ENCODE measurements at regions not wholly inside any gene's neighbourhood (a gene's known extent, or its start where the extent isn't known, plus 50 kb on each side); places are given as distances from the start of the nearest gene placed in this dataset.

DNA sequence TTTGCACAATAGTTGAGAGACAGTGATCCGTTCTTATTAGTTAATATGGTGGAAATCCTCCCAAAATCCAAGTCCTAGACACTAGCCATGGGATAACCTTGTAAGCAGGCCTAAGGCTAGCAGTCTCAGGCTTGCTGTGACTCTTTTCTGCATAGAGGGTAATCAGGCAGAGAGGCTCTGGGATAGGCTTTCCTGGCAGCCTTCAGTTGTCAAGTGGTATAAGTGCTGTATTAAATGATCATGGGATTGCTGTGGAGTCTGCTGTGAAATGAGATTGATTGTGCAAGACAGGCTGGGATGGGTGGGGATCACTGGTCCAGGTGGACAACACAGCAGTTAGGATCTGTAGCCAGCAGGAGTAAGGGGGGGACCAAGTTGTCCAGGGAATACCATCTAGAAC, 416.4 kb downstream of the TLE4 start:
- DNase-seq (ENCODE audit: low read depth): no peak

DNA sequence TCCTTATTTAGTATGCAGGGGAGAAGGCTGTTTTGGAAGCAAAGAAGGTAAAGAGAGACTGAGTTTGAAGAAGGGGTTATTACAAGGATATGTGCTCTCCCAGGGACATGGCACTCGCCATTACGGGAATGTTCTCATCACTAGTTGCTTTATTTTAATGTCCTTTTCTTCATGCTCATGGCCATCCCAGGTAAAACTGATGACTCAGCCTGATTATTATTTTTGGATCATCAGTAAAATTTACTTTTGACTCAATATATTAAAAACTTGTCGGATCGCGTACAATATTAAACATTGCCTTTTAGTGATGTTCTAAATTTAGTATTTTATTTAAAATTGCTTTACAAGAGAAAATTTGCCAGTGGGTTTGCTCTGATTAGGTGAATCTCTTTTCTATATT, 414.7 kb downstream of the TLE4 start:
- DNase-seq (ENCODE audit: low read depth): no peak

DNA sequence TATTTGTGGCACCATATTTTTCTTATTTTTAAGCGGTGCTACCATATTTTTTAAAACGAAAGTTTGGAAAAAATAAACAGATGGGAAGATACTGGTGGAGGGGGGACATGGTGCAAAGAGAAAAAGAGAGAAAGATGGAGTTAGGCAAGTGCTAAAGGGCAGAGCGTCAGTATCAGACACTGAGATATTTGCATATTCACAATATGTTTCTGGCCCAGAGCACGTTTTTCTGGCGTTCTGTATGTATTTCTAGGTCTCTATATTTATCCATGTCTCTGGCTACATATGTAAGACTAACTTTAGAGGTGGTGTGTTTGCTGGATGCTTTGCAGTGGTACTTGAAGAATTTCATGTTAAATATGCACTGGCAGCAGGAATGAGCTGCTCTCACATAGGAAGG, 414.0 kb downstream of the TLE4 start:
- no peak for DNase-seq (ENCODE audit: low read depth)

DNA sequence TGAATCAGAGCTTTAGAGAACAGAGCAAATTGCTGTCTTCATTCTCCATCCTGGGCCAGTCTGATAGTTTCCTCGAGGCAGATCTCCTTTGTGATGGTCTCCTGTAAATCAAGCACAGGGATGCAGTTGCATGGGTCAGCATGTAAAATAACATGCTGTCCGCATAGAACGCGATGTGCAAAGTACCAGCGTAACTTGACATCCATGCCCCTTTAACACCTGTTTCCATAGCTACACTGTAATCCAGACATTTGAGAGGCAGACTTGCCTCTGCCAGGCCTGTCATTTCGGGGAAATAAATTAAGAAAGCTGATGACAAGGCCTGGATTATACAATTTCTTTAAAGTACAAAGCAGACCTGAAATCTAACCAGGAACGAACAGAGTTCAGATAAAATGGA, 413.5 kb downstream of the TLE4 start:
- no peak for DNase-seq (ENCODE audit: low read depth)

DNA sequence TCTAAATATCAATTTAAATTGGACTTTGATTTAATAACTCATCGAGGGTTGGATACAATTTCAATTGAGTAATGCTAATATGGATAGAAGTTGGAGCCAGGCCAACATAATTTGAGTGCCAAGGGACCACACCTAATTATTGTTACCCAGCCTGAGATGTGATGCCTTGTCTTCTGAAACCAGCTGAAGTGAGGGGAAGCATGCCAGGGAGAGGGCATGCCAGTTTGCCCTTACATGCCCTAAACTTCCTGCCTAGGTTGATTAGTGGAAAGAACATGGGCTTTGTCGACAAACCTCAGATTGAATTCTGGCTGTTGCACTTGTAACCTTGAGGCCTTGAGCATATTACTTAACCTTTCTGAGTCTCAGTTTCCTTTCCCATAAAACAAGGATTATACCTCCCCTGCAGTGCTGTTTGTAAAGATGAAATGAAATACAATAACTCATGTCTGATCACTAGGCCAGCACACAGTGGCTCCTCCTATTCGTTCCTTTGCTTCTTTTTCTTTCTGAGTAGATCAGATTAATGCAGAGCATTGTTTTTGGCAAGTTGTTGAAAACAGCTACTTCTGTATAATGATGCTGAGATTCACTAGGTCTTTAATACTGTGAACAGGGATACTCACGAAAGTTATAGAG, 412.8 kb downstream of the TLE4 start:
- DNase-seq (ENCODE audit: low read depth): no peak

DNA sequence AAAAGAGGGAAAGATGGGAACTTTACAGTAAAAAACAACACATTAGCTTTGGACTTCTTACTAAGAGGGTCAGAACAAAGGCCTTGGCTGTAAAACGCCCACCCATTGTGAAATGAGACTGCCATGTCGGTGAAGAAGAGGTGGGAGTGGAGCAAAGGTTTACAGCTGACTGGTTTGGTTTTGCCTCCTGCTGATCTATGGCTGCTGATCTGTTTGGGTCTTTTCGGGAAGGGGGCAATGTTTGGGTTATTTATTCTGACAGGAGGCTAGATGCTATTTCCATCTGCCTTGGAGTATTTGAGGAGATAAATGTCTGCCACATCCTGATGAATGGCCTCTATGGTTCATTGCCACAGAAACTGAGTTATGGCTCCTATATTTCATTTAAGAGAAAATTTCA, 408.7 kb downstream of the TLE4 start:
- no peak for DNase-seq (ENCODE audit: low read depth)

DNA sequence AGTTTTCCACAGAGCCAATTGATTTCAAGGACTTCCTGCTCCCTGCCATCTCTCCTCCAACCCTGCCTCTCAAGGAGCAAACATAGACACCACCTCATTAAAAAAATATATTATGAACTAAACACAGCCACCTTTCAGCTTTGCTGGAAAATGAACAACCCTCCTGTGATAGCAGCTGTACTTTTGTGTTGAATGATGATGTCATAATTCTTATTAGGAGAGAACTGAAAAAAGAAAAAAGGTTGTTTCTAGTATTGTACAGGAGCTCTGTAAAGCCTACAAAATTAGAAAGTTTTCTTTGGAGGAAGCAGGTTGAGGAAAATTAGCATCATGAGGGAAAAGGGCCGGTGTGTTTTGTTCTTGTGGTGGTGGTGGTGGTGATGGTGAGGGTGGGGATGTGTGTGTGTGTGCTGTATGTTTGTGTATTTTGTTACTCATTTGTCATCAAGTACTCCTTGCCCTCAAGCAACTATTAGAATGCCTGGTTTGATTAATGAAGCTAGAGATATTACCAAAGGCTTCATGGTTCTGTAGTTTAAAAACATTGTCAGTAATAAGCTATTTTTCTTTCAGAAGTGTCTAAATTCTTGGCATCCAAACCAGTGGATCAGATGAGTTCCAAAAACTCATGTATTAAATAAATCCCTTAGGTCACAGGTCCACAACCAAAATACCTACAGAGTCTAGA, 405.9 kb downstream of the TLE4 start:
- no peak for DNase-seq (ENCODE audit: low read depth)

DNA sequence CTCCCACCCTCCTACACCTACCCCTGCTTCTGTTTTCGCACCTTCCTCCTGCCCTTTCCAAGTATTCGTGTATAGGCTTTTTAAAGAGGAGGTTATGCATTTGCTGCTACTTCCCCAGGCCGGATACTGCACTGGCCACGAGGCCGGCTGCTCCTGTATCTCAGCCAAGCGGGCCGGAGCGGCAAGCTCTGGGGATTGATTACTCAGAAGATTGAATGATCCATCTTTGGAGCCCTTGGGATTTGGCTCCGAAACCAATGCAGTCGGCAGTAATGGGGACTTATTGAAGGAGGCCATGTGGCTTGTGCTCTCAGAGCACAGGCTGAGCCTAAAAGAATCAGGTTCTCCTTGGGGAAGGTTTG, 405.3 kb downstream of the TLE4 start:
- DNase-seq (ENCODE audit: low read depth): no peak

DNA sequence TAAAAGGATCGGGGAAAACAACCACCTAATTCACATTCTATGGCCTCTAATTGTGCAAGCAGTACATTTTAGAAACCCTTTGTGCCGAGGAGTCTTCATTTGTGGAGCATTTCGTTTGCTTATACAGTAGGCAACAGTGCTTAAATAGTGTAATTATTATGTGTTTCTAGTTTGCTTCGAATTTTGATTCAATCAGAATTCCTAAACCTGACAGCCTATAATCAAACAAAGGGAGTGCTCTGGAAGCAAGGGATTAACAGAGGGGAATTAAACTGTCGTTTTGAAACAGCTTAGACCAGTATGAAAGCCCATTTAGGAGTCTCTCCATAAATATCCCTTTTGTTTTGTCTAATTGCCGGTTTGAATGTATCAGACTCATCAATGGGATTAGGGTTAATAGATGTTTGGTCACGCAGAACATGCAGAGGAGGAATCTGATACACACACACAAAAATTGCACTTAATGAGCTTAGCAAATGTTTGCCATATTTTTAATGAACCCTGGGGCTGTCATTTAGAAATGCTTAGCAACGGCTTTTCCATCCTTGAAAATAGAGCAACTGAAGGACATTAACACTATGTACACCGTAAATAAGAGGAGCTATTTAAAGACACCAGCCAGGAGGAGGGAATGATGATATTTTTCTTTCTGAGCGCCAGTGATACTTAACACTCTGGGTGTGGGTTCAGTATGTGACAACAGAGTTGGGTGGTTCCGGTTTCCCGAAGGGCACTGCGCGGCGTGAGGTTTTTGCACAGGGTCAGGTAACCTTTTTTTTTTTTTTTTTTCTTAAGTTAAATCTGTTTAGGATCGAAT, 404.7 kb downstream of the TLE4 start:
- no peak for DNase-seq (ENCODE audit: low read depth)

DNA sequence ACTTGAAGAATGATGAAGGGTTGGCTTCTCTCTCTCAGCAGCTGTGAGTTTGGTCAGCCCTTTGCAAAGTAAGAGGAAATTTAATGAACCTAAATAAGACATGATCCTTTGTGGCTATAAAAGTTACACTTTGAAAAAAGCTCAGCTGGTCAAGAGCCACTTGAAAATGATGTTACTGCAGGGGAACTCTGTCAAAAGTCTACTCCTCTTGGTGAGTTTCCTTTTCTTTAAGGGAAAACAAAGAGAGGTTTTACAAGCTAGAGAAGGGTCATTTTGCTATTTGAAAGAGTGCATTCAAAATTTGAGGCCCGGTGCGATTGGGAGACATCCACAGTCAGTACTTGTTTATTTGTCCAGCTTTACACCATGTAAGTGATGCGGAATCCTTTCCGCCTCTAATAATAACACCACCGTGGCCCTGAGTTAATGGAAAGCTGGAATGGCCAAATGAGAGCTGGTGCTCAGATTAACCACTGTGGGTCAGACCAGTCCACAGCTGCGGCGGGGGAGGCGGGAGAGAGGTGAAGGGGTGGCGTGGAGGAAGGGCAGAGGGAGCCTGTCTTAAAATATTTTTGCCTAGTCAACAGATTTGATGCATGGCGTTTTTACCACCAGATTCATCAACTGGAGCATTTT, 404.0 kb downstream of the TLE4 start:
- DNase-seq (ENCODE audit: low read depth): no peak

DNA sequence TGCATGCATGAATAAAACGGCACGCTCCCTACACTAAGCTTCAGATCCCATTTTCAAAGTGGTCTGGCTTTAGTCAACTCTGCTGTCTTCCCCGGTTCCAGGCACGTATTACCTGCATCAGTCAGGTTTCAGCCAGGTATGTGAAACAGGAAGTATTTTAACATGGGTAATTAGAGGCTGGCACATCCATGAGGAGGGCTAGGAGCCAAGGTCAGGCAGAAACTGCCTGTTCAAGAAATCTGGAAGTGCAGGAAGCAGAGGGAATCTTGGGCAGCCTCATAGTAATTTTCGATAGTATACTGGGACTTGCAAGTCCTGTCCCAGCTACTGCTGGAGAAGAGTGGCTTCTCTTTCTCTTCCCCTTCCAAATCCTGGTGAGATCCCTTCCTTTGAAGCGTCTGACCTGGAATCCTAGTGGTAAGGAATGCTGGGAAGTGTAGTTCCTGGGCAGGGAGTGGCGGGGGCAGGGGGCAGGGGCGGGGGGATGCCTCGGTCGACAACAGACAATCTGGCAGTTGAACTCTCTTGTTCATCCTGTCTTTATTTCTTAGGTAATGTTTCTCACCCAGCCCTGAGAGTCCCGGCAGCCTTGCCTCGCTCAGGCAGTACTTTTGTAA, 403.1 kb downstream of the TLE4 start:
- DNase-seq (ENCODE audit: low read depth): no peak

DNA sequence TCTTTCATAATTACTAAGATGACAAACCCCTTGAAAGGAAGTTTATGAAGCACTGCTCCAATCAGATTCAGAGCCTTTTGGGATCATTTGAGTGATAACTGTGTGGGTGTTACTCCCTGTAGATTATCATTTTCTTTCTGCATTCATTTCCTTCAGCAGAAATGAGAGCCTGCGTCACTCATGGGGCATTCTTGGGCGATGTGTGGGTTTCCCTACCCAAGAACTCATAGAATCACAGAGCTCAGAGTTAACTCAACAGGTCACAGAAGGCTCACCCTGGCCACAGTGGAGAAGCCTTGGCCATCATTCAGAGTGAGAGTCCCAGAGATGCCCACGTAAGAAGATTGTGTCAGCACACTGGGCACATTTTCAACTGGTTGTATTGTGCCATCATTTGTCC, 401.9 kb downstream of the TLE4 start:
- DNase-seq (ENCODE audit: low read depth): no peak

DNA sequence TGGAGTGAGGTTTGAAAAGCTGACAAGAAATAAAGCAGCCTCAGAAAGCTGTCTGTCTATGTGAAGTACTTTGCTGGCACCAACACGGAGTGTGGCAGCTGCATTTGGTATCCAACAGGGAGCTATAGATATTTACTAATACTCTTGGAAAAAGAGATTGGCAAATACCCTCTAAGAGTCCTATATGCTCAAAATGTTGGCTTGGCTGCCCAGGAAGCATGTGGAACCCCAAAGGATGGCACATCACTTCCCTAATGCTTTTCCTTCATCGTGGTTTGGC, 398.3 kb downstream of the TLE4 start:
- DNase-seq (ENCODE audit: low read depth): no peak

DNA sequence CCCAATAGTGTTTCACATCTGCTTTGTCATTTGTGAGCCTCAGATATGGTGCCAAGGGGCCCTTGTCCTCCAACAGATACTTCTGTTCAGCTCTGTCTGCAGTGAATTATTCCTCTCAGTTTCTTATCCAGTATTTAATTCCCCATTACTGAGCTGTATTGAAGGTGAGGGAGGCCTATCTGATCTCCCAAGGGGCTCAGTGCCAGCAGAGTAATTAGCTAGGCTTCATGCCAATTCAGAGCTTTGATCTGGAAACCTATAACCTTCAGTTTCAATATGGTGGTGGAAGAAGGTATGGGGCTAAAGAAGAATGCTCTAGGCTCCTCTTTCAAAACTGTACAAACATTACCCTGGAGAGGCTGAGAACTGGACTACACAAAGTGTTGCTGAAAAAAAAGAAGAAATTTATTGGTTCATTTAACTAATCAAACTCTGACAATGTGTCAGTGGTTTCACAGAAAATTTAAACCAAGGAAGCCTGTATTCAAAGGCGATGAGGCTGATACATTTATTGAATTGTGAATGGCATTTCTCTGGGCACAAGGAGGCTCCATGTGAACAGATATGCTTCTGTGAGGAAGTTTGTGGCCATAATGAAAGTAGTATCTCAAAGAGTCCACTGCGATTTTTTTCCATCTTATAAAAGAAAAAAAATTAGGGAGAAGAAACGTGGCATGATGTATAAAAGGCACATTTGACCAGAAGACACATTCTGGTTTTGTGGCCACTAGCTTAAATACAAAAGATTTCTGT, 397.8 kb downstream of the TLE4 start:
- no peak for DNase-seq (ENCODE audit: low read depth)

DNA sequence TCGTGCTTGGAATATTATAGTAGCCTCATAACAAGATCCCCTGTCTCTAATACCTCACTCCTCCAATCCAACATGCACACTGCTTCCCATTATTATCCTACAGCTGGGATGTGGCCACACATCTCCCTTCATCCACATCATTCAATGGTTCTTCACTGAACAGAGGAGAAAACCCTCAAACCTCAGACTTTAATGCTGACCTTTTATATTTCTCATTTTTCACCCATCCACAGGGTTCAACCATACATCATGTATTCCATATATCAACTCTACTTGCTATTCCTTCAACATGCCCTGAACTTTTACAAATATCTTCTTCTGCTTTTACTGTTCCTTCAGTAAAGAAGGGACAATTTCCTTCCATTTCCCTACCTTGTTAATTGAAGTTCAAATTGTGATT, 396.8 kb downstream of the TLE4 start:
- no peak for DNase-seq (ENCODE audit: low read depth)

DNA sequence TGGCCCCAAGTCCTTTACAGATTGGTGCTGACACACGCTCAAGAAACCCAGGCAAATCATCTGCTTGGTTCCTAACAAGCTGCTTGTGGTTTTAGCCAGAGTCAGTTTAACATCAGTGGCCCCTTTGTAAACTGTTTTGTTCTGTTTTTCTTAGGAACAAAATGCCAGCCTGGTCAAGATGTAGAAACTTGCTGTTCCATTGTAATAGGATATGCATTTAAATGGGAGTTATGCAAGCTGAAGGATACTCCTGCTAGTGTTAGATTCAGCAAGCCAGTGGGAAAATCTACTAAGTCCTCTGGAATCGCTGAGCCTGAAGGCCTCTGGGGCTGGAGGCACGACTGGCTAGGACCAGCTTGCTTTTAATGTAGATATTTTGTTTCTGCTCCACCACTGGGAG, 391.1 kb downstream of the TLE4 start:
- no peak for DNase-seq (ENCODE audit: low read depth)

DNA sequence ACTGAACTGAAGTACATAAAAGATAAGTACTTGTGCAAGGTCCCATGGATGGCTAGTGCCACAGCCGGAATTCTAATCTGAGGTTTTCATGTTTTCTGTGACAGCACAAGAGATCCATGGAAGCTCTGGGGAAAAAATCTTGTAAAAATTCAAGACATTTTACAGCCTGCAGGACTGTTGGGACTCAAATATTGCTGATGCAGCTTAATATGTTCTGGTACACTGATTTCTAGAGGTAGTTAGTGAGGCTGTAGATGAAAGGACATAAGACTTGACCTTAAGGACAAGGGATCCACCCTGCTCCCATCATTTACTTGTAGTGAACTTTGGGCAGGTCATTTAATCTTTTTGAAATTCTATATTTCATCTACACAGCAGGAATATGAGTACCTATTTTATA, 390.4 kb downstream of the TLE4 start:
- DNase-seq (ENCODE audit: low read depth): no peak

DNA sequence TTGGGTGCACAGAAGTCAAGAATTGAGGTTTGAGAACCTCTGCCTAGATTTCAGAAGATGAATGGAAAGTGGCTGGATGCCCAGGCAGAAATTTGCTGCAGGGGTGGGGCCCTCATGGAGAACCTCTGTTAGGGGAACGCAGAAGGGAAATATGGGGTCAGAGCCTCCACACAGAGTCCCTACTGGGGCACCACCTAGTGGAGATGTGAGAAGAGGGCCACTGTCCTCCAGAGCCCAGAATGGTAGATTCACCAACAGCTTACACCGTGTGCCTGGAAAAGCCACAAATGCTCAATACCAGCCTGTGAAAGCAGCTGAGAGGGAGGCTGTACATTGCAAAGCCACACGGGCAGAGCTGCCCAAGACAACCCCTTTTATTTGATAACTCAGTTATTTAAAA, 383.5 kb downstream of the TLE4 start:
- DNase-seq (ENCODE audit: low read depth): no peak

DNA sequence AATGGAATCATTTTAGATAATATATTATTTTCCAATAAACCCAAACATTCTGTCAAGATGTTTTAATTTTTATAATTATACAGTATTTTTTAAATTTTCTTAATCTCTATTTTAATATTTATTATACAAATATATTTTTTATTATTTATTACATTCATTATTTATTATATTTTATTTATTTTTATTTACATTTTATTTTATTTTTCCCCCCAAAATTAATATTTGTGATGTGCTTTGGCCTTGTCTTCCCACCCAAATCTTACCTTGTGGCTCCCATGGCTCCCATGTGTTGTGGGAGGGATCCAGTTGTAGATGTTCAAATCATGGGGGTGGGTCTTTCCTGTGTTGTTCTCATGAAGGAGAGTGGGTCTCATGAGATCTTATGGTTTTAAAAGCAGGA, 382.1 kb downstream of the TLE4 start:
- DNase-seq (ENCODE audit: low read depth): no peak

DNA sequence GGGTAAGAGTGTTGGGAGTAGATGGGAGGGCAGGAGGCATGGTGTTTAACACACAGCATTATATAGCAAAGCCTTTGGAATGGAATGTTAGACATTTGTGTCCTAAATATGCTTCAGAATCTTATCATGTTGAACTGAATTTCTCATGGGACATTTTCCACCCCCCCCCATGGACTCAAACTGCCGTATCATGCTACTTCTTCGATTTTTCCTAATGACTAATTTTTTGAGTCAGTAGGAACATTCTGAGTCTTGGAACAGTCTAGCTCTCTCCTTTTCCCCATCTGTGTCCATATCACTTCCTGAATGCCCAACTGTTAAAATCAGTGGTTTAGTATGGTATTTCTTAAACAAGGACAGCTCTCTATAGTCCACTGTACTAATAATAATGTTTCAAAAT, 380.6 kb downstream of the TLE4 start:
- DNase-seq (ENCODE audit: low read depth): no peak

DNA sequence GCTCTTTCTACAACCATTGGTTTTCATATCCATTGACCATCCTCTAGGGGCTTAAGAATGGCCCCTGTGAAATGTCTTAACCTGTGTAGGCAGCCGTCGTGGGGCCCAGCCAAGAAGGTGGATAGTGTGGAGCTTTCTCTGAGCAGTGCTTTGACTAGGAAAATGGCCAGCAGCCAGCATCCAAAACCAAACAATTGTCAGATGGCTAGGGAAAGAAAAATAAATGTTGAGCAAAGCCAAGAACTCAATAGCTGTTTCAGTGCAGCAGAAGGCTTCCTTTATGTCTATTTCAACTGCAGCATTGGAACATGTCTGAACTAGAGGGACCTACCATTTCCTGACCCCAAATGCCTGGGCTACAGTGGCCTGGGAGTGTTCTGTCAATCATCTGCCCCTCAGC, 374.9 kb downstream of the TLE4 start:
- DNase-seq (ENCODE audit: low read depth): no peak

DNA sequence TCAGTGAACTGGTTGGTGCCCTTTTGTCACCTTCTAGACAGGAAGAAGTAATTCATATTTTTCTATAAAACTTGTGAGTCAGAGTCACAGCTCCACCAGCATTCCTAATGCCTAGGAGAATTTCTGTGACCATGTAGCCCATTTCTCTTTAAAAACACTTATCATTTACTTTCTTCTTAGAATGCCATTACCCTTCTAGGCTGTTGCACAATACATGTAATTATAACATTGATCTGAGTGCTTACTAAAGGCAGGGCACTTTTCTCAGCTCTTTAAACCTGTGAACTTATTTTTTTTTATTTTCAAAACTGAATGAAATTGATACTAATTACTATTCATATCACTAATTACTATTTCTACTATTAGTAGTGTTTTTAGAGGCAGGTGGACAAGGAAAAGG, 373.7 kb downstream of the TLE4 start:
- DNase-seq (ENCODE audit: low read depth): no peak

Measured in stimulated activated CD8-positive, alpha-beta memory T cell treated with anti-CD3 and anti-CD28 coated beads, Interleukin-12 subunit alpha, Interleukin-12 subunit beta, amount 100 ng/mL, for 4 hours (primary cell).